ENCODE measurements at regions not wholly inside any gene's neighbourhood (a gene's known extent, or its start where the extent isn't known, plus 50 kb on each side); places are given as distances from the start of the nearest gene placed in this dataset.
A peak's percentile ranks its signal among the peaks of the same experiment; 100 is the strongest.

- no peak for DNase-seq
These were observed 150.2 kb downstream of the DYRK2 start for GRCh38 chr12:67798768-67799167.

- no peak for DNase-seq
These were observed 154.2 kb downstream of the DYRK2 start for GRCh38 chr12:67802731-67803130.

GRCh38 chr12:67803278-67803993, 154.9 kb downstream of the DYRK2 start:
- DNase-seq = no peak

GRCh38 chr12:67804168-67804567, 155.6 kb downstream of the DYRK2 start:
- DNase-seq = peak; percentile 56

- DNase-seq = no peak
These were observed 159.3 kb downstream of the DYRK2 start for GRCh38 chr12:67807814-67808213.

- no peak for DNase-seq
These were observed 161.6 kb downstream of the DYRK2 start for GRCh38 chr12:67810166-67810565.

GRCh38 chr12:67811437-67812361, 163.2 kb downstream of the DYRK2 start:
- DNase-seq = no peak

GRCh38 chr12:67813456-67813904, 164.9 kb downstream of the DYRK2 start:
- DNase-seq = no peak

GRCh38 chr12:67816269-67816668, 167.7 kb downstream of the DYRK2 start:
- no peak for DNase-seq

GRCh38 chr12:67818459-67818903, 169.9 kb downstream of the DYRK2 start:
- no peak for DNase-seq

GRCh38 chr12:67819902-67820301, 169.3 kb upstream of the IFNG-AS1 start:
- no peak for DNase-seq

- no peak for DNase-seq
These were observed 168.6 kb upstream of the IFNG-AS1 start for GRCh38 chr12:67820694-67821093.

GRCh38 chr12:67822826-67823225, 166.4 kb upstream of the IFNG-AS1 start:
- no peak for DNase-seq

GRCh38 chr12:67826148-67826547, 163.1 kb upstream of the IFNG-AS1 start:
- DNase-seq = no peak

GRCh38 chr12:67826946-67827720, 162.1 kb upstream of the IFNG-AS1 start:
- DNase-seq = no peak

GRCh38 chr12:67827820-67828383, 161.3 kb upstream of the IFNG-AS1 start:
- no peak for DNase-seq

GRCh38 chr12:67829896-67830295, 159.4 kb upstream of the IFNG-AS1 start:
- DNase-seq = no peak

- DNase-seq = no peak
These were observed 157.1 kb upstream of the IFNG-AS1 start for GRCh38 chr12:67832155-67832554.

GRCh38 chr12:67833602-67834001, 155.6 kb upstream of the IFNG-AS1 start:
- no peak for DNase-seq

GRCh38 chr12:67837876-67838275, 151.4 kb upstream of the IFNG-AS1 start:
- no peak for DNase-seq

- DNase-seq = no peak
These were observed 147.1 kb upstream of the IFNG-AS1 start for GRCh38 chr12:67842124-67842523.

GRCh38 chr12:67843257-67843656, 146.0 kb upstream of the IFNG-AS1 start:
- no peak for DNase-seq

- DNase-seq = no peak
These were observed 136.5 kb upstream of the IFNG-AS1 start for GRCh38 chr12:67852701-67853100.

Measured in central memory CD4-positive, alpha-beta T cell (primary cell).